ENCODE measurements at regions not wholly inside any gene's neighbourhood (a gene's known extent, or its start where the extent isn't known, plus 50 kb on each side); places are given as distances from the start of the nearest gene placed in this dataset.

GRCh38 chr5:51599587-51599986 lies 216.3 kb downstream of the ISL1 start:
- Mint-ChIP-seq H3K36me3 (no peaks in the 10 kb centered on the region), H3K9me3 (no peaks in the 10 kb centered on the region), H3K4me3 (no peak overlapping the region), H3K27ac (no peak overlapping the region), H3K27me3 (ENCODE audit: insufficient read depth, low read depth) (peaks cover 2% of the 10 kb centered on the region), H3K4me1 (no peaks in the 10 kb centered on the region)
- Histone ChIP-seq H3K27ac (no peak overlapping the region), H3K4me1 (no peaks in the 10 kb centered on the region), H3K79me2 (ENCODE audit: low read depth) (no peaks in the 10 kb centered on the region), H3K36me3 (no peaks in the 10 kb centered on the region), H3K27me3 (no peaks in the 10 kb centered on the region), H3K4me2 (no peak overlapping the region), H4K20me1 (ENCODE audit: low read depth) (no peaks in the 10 kb centered on the region), H2AFZ (replicated peaks) (no peak overlapping the region), H3K9ac (no peak overlapping the region), H3F3A (ENCODE audit: low read depth) (no peaks in the 10 kb centered on the region), H3K4me3 (no peak overlapping the region), H3K9me3 (ENCODE audit: low read depth) (no peaks in the 10 kb centered on the region)
- no peak for DNase-seq (ENCODE audit: low spot score)
- no peak for TF ChIP-seq EZH2phosphoT487 (IDR thresholded peaks at IDR 0.05)
- TF ChIP-seq CTCF (IDR thresholded peaks at IDR 0.05), result no peak
- no peak for TF ChIP-seq EZH2 (IDR thresholded peaks at IDR 0.05)

DNA sequence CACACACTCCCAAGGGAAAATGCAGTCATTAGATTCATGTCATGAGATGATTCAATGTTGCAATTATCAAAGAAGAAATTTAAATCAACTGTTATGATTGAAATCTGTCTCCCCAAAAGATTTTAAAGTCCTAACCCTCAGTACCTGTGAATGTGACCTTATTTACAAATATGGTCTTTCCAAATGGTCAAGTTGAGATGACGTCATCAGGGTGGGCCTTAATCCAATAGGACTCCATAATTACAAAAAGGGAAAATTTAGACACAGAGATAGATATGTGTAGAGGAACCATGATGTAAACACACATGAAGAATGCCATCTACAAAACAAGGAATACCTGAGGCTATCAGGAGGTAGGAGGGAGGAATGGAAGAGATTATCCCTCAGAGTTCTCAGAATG lies 221.1 kb downstream of the ISL1 start:
- Histone ChIP-seq H3K4me1 (no peaks in the 10 kb centered on the region), H3K9me3 (ENCODE audit: low read depth) (no peaks in the 10 kb centered on the region), H2AFZ (replicated peaks) (no peak overlapping the region), H3K79me2 (ENCODE audit: low read depth) (no peaks in the 10 kb centered on the region), H3K4me3 (no peak overlapping the region), H3F3A (ENCODE audit: low read depth) (no peaks in the 10 kb centered on the region), H3K36me3 (no peaks in the 10 kb centered on the region), H3K4me2 (no peak overlapping the region), H3K27me3 (no peaks in the 10 kb centered on the region), H4K20me1 (ENCODE audit: low read depth) (no peaks in the 10 kb centered on the region), H3K27ac (no peak overlapping the region), H3K9ac (no peak overlapping the region)
- DNase-seq (ENCODE audit: low spot score), result no peak
- TF ChIP-seq EZH2phosphoT487 (IDR thresholded peaks at IDR 0.05) (no peak), EZH2 (IDR thresholded peaks at IDR 0.05) (no peak), CTCF (IDR thresholded peaks at IDR 0.05) (no peak)
- no peak overlapping the region for H3K27ac Mint-ChIP-seq
- no peaks in the 10 kb centered on the region for H3K9me3 Mint-ChIP-seq
- H3K27me3 Mint-ChIP-seq (ENCODE audit: insufficient read depth, low read depth), result no peaks in the 10 kb centered on the region
- no peaks in the 10 kb centered on the region for H3K4me1 Mint-ChIP-seq
- no peak overlapping the region for H3K4me3 Mint-ChIP-seq
- H3K36me3 Mint-ChIP-seq, result no peaks in the 10 kb centered on the region

- Histone ChIP-seq H4K20me1 (ENCODE audit: low read depth) (no peaks in the 10 kb centered on the region), H3K27ac (no peak overlapping the region), H3K9ac (no peak overlapping the region), H3K4me2 (no peak overlapping the region), H3K4me1 (no peaks in the 10 kb centered on the region), H3K9me3 (ENCODE audit: low read depth) (no peaks in the 10 kb centered on the region), H2AFZ (replicated peaks) (no peak overlapping the region), H3K36me3 (no peaks in the 10 kb centered on the region), H3F3A (ENCODE audit: low read depth) (no peaks in the 10 kb centered on the region), H3K4me3 (no peak overlapping the region), H3K79me2 (ENCODE audit: low read depth) (no peaks in the 10 kb centered on the region), H3K27me3 (no peaks in the 10 kb centered on the region)
- H3K36me3 Mint-ChIP-seq, result no peaks in the 10 kb centered on the region
- no peak for DNase-seq (ENCODE audit: low spot score)
- H3K9me3 Mint-ChIP-seq, result no peaks in the 10 kb centered on the region
- H3K4me3 Mint-ChIP-seq, result no peak overlapping the region
- TF ChIP-seq EZH2phosphoT487 (IDR thresholded peaks at IDR 0.05) (no peak), CTCF (IDR thresholded peaks at IDR 0.05) (no peak), EZH2 (IDR thresholded peaks at IDR 0.05) (no peak)
- no peak overlapping the region for H3K27ac Mint-ChIP-seq
- no peaks in the 10 kb centered on the region for H3K4me1 Mint-ChIP-seq
- H3K27me3 Mint-ChIP-seq (ENCODE audit: insufficient read depth, low read depth), result no peaks in the 10 kb centered on the region
Observed at GRCh38 chr5:51606921-51607320, 223.7 kb downstream of the ISL1 start.

GRCh38 chr5:51618234-51618633 lies 235.0 kb downstream of the ISL1 start:
- Histone ChIP-seq H3K9me3 (ENCODE audit: low read depth) (no peaks in the 10 kb centered on the region), H3K36me3 (no peaks in the 10 kb centered on the region), H3K79me2 (ENCODE audit: low read depth) (no peaks in the 10 kb centered on the region), H2AFZ (replicated peaks) (no peak overlapping the region), H3F3A (ENCODE audit: low read depth) (no peaks in the 10 kb centered on the region), H3K27me3 (no peaks in the 10 kb centered on the region), H3K9ac (no peak overlapping the region), H3K4me1 (peaks cover 29% of the 10 kb centered on the region), H3K4me3 (no peak overlapping the region), H3K4me2 (no peak overlapping the region), H3K27ac (no peak overlapping the region), H4K20me1 (ENCODE audit: low read depth) (no peaks in the 10 kb centered on the region)
- TF ChIP-seq CTCF (IDR thresholded peaks at IDR 0.05) (no peak), EZH2 (IDR thresholded peaks at IDR 0.05) (no peak), EZH2phosphoT487 (IDR thresholded peaks at IDR 0.05) (no peak)
- Mint-ChIP-seq H3K4me1 (peaks cover 7% of the 10 kb centered on the region), H3K4me3 (no peak overlapping the region), H3K27me3 (ENCODE audit: insufficient read depth, low read depth) (no peaks in the 10 kb centered on the region), H3K27ac (no peak overlapping the region), H3K36me3 (no peaks in the 10 kb centered on the region), H3K9me3 (no peaks in the 10 kb centered on the region)
- peak; percentile 7 for DNase-seq (ENCODE audit: low spot score)
